ENCODE measurements at regions not wholly inside any gene's neighbourhood (a gene's known extent, or its start where the extent isn't known, plus 50 kb on each side); places are given as distances from the start of the nearest gene placed in this dataset.

DNA sequence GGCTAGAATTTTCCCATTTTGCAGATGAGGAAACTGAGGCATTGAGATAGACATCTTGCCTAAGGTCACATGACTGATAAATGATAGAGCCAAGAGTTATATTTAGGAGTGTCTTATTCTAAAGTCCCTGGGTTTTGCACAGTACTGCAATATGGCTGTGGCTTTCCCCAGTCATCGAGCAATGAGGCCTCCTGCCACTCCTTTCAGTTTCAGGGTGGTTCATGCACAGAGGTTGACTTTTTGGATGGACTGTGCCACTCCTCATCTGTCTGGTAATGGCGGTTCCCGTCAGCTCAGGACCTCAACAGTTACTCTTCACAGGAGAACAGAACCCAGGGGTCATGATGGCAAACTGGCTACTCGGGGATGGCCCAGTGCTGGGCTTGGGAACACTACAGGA is 131.1 kb downstream of the ACKR3 start:
- Histone ChIP-seq H3F3A (replicated peaks; ENCODE audit: insufficient read depth) (no peaks in the 10 kb centered on the region), H3K4me1 (ENCODE audit: control insufficient read depth in 1 of 2, insufficient read depth in 2 of 2, low read depth in 1 of 2, low read length in 1 of 2) (no peaks in the 10 kb centered on the region), H3K27ac (ENCODE audit: low read depth in 2 of 2, low read length in 1 of 2) (no peak overlapping the region), H3K9ac (no peak overlapping the region), H3K36me3 (replicated peaks in 1 of 2; ENCODE audit: control insufficient read depth in 1 of 2, insufficient read depth in 2 of 2, low read length in 1 of 2) (no peaks in the 10 kb centered on the region), H3K9me3 (no peaks in the 10 kb centered on the region), H3K9me2 (no peaks in the 10 kb centered on the region), H3K4me3 (ENCODE audit: low read depth in 2 of 2, low read length in 1 of 2) (no peak overlapping the region), H3K27me3 (ENCODE audit: insufficient read depth) (0 out of 2 replicates have a peak, but pooled peaks cover 3% of the 10 kb centered on the region), H3K79me2 (ENCODE audit: insufficient read depth) (no peaks in the 10 kb centered on the region), H3K4me2 (no peak overlapping the region), H4K20me1 (ENCODE audit: insufficient read depth) (no peaks in the 10 kb centered on the region), H2AFZ (ENCODE audit: low read depth) (no peak overlapping the region)
- ChIA-PET POLR2A (no interaction called here), CTCF (no interaction called here)
- no peak for TF ChIP-seq ELF1 (IDR thresholded peaks at IDR 0.05)
- TF ChIP-seq RXRA (IDR thresholded peaks at IDR 0.05; ENCODE audit: borderline replicate concordance, low read depth): no peak
- TF ChIP-seq, protein P1, sequence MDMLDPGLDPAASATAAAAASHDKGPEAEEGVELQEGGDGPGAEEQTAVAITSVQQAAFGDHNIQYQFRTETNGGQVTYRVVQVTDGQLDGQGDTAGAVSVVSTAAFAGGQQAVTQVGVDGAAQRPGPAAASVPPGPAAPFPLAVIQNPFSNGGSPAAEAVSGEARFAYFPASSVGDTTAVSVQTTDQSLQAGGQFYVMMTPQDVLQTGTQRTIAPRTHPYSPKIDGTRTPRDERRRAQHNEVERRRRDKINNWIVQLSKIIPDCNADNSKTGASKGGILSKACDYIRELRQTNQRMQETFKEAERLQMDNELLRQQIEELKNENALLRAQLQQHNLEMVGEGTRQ (IDR thresholded peaks at IDR 0.05; ENCODE audit: borderline replicate concordance, low read depth, low read length): no peak
- no peak for TF ChIP-seq TAF1 (IDR thresholded peaks at IDR 0.05; ENCODE audit: borderline replicate concordance, low read depth, low read length)
- no peak for TF ChIP-seq FOXJ3 (CRISPR knock-in tag; IDR thresholded peaks at IDR 0.05)
- TF ChIP-seq RCOR1 (IDR thresholded peaks at IDR 0.05; ENCODE audit: low read length): no peak
- no peak for TF ChIP-seq EZH2phosphoT487 (IDR thresholded peaks at IDR 0.05; ENCODE audit: borderline replicate concordance, low read depth)
- no peak for TF ChIP-seq JUND (IDR thresholded peaks at IDR 0.05)
- TF ChIP-seq RAD21 (IDR thresholded peaks at IDR 0.05; ENCODE audit: low read length): no peak
- TF ChIP-seq FOSL2 (IDR thresholded peaks at IDR 0.05; ENCODE audit: borderline replicate concordance, low read depth): no peak
- no peak for TF ChIP-seq POLR2AphosphoS5 (IDR thresholded peaks at IDR 0.05; ENCODE audit: low read depth, low read length)
- WGBS (ENCODE audit: low lambda C conversion rate): 52% methylated on average over 4 of the region's 4 CpGs
- DNase-seq: no peak

DNA sequence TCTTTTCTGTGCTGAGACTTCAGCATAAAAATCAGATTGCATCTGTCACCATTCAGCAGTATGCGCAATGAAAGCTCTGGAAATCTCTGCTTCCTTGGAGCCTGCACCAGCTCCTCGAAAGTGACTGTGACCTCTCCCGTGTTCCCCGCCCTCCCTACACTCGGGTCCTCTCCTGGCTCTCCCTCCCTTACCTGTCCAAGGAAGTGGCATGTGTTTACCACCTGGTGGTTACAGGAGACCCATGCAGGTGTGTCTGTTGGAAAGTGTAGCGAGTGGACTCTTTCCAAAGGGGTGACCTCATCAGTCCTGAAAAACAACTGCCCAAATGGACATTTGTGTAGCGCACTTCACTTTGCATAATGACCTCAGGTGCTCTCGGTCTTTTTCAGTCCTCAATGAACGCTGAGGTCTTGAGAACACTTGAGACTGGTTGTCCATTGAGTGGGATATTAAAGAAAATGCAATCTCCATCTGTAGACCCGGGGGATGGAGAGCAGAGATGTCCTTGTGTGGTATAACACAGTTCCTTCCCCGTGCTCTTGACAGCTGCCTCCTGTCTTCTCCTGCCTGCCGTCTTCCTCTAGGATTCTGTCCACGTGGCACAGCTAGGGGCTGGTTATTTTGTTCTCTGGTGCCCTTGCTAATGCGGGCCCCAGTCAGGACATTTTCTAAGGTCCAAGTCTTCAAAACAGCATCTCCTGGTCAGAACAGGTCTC is 133.2 kb downstream of the ACKR3 start:
- H2AFZ ChIP-seq (ENCODE audit: low read depth): no peak overlapping the region
- TF ChIP-seq, protein P2, sequence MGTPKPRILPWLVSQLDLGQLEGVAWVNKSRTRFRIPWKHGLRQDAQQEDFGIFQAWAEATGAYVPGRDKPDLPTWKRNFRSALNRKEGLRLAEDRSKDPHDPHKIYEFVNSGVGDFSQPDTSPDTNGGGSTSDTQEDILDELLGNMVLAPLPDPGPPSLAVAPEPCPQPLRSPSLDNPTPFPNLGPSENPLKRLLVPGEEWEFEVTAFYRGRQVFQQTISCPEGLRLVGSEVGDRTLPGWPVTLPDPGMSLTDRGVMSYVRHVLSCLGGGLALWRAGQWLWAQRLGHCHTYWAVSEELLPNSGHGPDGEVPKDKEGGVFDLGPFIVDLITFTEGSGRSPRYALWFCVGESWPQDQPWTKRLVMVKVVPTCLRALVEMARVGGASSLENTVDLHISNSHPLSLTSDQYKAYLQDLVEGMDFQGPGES (IDR thresholded peaks at IDR 0.05; ENCODE audit: low read depth, low read length): no peak
- TF ChIP-seq, protein P3, sequence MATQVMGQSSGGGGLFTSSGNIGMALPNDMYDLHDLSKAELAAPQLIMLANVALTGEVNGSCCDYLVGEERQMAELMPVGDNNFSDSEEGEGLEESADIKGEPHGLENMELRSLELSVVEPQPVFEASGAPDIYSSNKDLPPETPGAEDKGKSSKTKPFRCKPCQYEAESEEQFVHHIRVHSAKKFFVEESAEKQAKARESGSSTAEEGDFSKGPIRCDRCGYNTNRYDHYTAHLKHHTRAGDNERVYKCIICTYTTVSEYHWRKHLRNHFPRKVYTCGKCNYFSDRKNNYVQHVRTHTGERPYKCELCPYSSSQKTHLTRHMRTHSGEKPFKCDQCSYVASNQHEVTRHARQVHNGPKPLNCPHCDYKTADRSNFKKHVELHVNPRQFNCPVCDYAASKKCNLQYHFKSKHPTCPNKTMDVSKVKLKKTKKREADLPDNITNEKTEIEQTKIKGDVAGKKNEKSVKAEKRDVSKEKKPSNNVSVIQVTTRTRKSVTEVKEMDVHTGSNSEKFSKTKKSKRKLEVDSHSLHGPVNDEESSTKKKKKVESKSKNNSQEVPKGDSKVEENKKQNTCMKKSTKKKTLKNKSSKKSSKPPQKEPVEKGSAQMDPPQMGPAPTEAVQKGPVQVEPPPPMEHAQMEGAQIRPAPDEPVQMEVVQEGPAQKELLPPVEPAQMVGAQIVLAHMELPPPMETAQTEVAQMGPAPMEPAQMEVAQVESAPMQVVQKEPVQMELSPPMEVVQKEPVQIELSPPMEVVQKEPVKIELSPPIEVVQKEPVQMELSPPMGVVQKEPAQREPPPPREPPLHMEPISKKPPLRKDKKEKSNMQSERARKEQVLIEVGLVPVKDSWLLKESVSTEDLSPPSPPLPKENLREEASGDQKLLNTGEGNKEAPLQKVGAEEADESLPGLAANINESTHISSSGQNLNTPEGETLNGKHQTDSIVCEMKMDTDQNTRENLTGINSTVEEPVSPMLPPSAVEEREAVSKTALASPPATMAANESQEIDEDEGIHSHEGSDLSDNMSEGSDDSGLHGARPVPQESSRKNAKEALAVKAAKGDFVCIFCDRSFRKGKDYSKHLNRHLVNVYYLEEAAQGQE (IDR thresholded peaks at IDR 0.05; ENCODE audit: low read depth, low read length): no peak
- TF ChIP-seq RAD21 (IDR thresholded peaks at IDR 0.05; ENCODE audit: low read length) (no peak), YY1 (IDR thresholded peaks at IDR 0.05; ENCODE audit: low read depth) (no peak)
- no peak for DNase-seq
- no peaks in the 10 kb centered on the region for H3K9me2 ChIP-seq
- CTCF ChIA-PET: no interaction called here
- no peaks in the 10 kb centered on the region for H3K9me3 ChIP-seq
- H3F3A ChIP-seq (replicated peaks; ENCODE audit: insufficient read depth): no peaks in the 10 kb centered on the region
- H3K27ac ChIP-seq (ENCODE audit: low read depth in 2 of 2, low read length in 1 of 2): no peak overlapping the region
- WGBS (ENCODE audit: low lambda C conversion rate): 31% methylated on average over 14 of the region's 14 CpGs
- H3K4me3 ChIP-seq (ENCODE audit: low read depth in 2 of 2, low read length in 1 of 2): no peak overlapping the region
- no peaks in the 10 kb centered on the region for H4K20me1 ChIP-seq (ENCODE audit: insufficient read depth)
- no peak overlapping the region for H3K9ac ChIP-seq
- POLR2A ChIA-PET: no interaction called here
- H3K27me3 ChIP-seq (ENCODE audit: insufficient read depth): no peaks in the 10 kb centered on the region
- no peak overlapping the region for H3K4me2 ChIP-seq
- no peaks in the 10 kb centered on the region for H3K79me2 ChIP-seq (ENCODE audit: insufficient read depth)
- H3K36me3 ChIP-seq (replicated peaks in 1 of 2; ENCODE audit: control insufficient read depth in 1 of 2, insufficient read depth in 2 of 2, low read length in 1 of 2): no peaks in the 10 kb centered on the region
- no peaks in the 10 kb centered on the region for H3K4me1 ChIP-seq (ENCODE audit: control insufficient read depth in 1 of 2, insufficient read depth in 2 of 2, low read depth in 1 of 2, low read length in 1 of 2)
